Erythroblast (primary cell): ENCODE measurements at regions not wholly inside any gene's neighbourhood (a gene's known extent, or its start where the extent isn't known, plus 50 kb on each side); places are given as distances from the start of the nearest gene placed in this dataset.

Source experiments
- GATA1 ChIP-seq: IDR thresholded peaks from 2 replicates; pipeline ENCODE4 v1.6.1; 2011; ENCODE audit warnings: low read depth, mild to moderate bottlenecking, control low read depth, low read length, moderate library complexity
- POLR2A ChIP-seq: IDR thresholded peaks from 2 replicates; pipeline ENCODE4 v1.6.1; 2011; ENCODE audit warnings: mild to moderate bottlenecking, low read length

- no peak for TF ChIP-seq POLR2A
- TF ChIP-seq GATA1: no peak
Measured at GRCh38 chrX:39967348-39967747, 130.4 kb downstream of the BCOR start.
